ENCODE measurements at regions not wholly inside any gene's neighbourhood (a gene's known extent, or its start where the extent isn't known, plus 50 kb on each side); places are given as distances from the start of the nearest gene placed in this dataset.

GRCh38 chr5:98282521-98282920 lies 490.9 kb upstream of the RGMB start:
- POLR2A ChIA-PET, result no interaction called here
- BruUV-seq (replicated peaks), result no TSS peak
- no peaks in the 10 kb centered on the region for H3K4me1 ChIP-seq
- H3K9me3 ChIP-seq, result no peaks in the 10 kb centered on the region
- no peaks in the 10 kb centered on the region for H3K36me3 ChIP-seq (ENCODE audit: control insufficient read depth, insufficient read depth, low read length)
- CTCF ChIA-PET, result no interaction called here
- Mint-ChIP-seq H3K4me1 (ENCODE audit: low read depth, unreplicated experiment) (no peaks in the 10 kb centered on the region), H3K27me3 (ENCODE audit: insufficient read depth, unreplicated experiment) (no peaks in the 10 kb centered on the region), H3K36me3 (ENCODE audit: insufficient read depth, unreplicated experiment) (no peaks in the 10 kb centered on the region), H3K27ac (ENCODE audit: unreplicated experiment) (no peak overlapping the region), H3K9me3 (ENCODE audit: unreplicated experiment) (no peaks in the 10 kb centered on the region), H3K4me3 (ENCODE audit: unreplicated experiment) (no peak overlapping the region)
- TF ChIP-seq CTCF (IDR thresholded peaks at IDR 0.05; ENCODE audit: insufficient read depth in 1 of 2, low read depth in 1 of 2, low read length in 1 of 2, severe bottlenecking in 1 of 2, unreplicated experiment in 1 of 2), result no peak
- H3K4me3 ChIP-seq (ENCODE audit: low read depth, low read length), result no peak overlapping the region
- no peak for DNase-seq
- intact Hi-C loops (cut with micrococcal nuclease; ENCODE audit: unreplicated experiment), result no loop called here
- H3K27me3 ChIP-seq (replicated peaks; ENCODE audit: control insufficient read depth, insufficient read depth, low read length), result no peaks in the 10 kb centered on the region

- Mint-ChIP-seq H3K27me3 (ENCODE audit: insufficient read depth, unreplicated experiment) (peaks cover 2% of the 10 kb centered on the region), H3K9me3 (ENCODE audit: unreplicated experiment) (no peaks in the 10 kb centered on the region), H3K36me3 (ENCODE audit: insufficient read depth, unreplicated experiment) (no peaks in the 10 kb centered on the region), H3K27ac (ENCODE audit: unreplicated experiment) (no peak overlapping the region), H3K4me3 (ENCODE audit: unreplicated experiment) (no peak overlapping the region), H3K4me1 (ENCODE audit: low read depth, unreplicated experiment) (no peaks in the 10 kb centered on the region)
- no peak for TF ChIP-seq CTCF (IDR thresholded peaks at IDR 0.05; ENCODE audit: insufficient read depth in 1 of 2, low read depth in 1 of 2, low read length in 1 of 2, severe bottlenecking in 1 of 2, unreplicated experiment in 1 of 2)
- Histone ChIP-seq H3K36me3 (ENCODE audit: control insufficient read depth, insufficient read depth, low read length) (no peaks in the 10 kb centered on the region), H3K9me3 (no peaks in the 10 kb centered on the region), H3K4me3 (ENCODE audit: low read depth, low read length) (no peak overlapping the region), H3K27me3 (replicated peaks; ENCODE audit: control insufficient read depth, insufficient read depth, low read length) (no peaks in the 10 kb centered on the region), H3K4me1 (no peaks in the 10 kb centered on the region)
- CTCF ChIA-PET, result no interaction called here
- POLR2A ChIA-PET, result no interaction called here
- no TSS peak for BruUV-seq (replicated peaks)
- no peak for DNase-seq
- intact Hi-C loops (cut with micrococcal nuclease; ENCODE audit: unreplicated experiment), result no loop called here
These were observed 481.0 kb upstream of the RGMB start for GRCh38 chr5:98292496-98292895.

- no peak overlapping the region for H3K4me3 Mint-ChIP-seq (ENCODE audit: unreplicated experiment)
- H3K27ac Mint-ChIP-seq (ENCODE audit: unreplicated experiment), result no peak overlapping the region
- no peaks in the 10 kb centered on the region for H3K36me3 Mint-ChIP-seq (ENCODE audit: insufficient read depth, unreplicated experiment)
- BruUV-seq (replicated peaks), result no TSS peak
- POLR2A ChIA-PET, result no interaction called here
- DNase-seq, result no peak
- no peaks in the 10 kb centered on the region for H3K36me3 ChIP-seq (ENCODE audit: control insufficient read depth, insufficient read depth, low read length)
- CTCF ChIA-PET, result no interaction called here
- peaks cover 9% of the 10 kb centered on the region for H3K27me3 Mint-ChIP-seq (ENCODE audit: insufficient read depth, unreplicated experiment)
- TF ChIP-seq CTCF (IDR thresholded peaks at IDR 0.05; ENCODE audit: insufficient read depth in 1 of 2, low read depth in 1 of 2, low read length in 1 of 2, severe bottlenecking in 1 of 2, unreplicated experiment in 1 of 2), result no peak
- no peaks in the 10 kb centered on the region for H3K9me3 ChIP-seq
- H3K9me3 Mint-ChIP-seq (ENCODE audit: unreplicated experiment), result no peaks in the 10 kb centered on the region
- no peaks in the 10 kb centered on the region for H3K27me3 ChIP-seq (replicated peaks; ENCODE audit: control insufficient read depth, insufficient read depth, low read length)
- H3K4me1 Mint-ChIP-seq (ENCODE audit: low read depth, unreplicated experiment), result no peaks in the 10 kb centered on the region
- intact Hi-C loops (cut with micrococcal nuclease; ENCODE audit: unreplicated experiment), result no loop called here
- H3K4me3 ChIP-seq (ENCODE audit: low read depth, low read length), result no peak overlapping the region
- no peaks in the 10 kb centered on the region for H3K4me1 ChIP-seq
These were observed 477.0 kb upstream of the RGMB start for GRCh38 chr5:98296426-98296825.
